GM13976 (cell line): ENCODE measurements at regions not wholly inside any gene's neighbourhood (a gene's known extent, or its start where the extent isn't known, plus 50 kb on each side); places are given as distances from the start of the nearest gene placed in this dataset.
A peak's percentile ranks its signal among the peaks of the same experiment; 100 is the strongest.

Source experiments
- DNase-seq: peaks from one replicate; pipeline ENCODE4 v3.0.0; 2012; ENCODE audit warnings: low spot score
- CTCF ChIP-seq: IDR thresholded peaks from 2 replicates; pipeline ENCODE4 v1.5.1; 2012; ENCODE audit warnings: borderline replicate concordance, mild to moderate bottlenecking; ENCODE audit not compliant: insufficient read depth; ENCODE audit errors: extremely low read depth, missing control alignments, control extremely low read depth
- in situ Hi-C: fragments of 300-500 bp; cut with MboI; formaldehyde crosslinking; loops from one replicate; pipeline ENCODE4 v1.12.0; 2022; ENCODE audit warnings: low sequenced_read_pairs, mixed read lengths, inconsistent platforms; ENCODE audit not compliant: unreplicated experiment

- TF ChIP-seq CTCF, result no peak
- in situ Hi-C loops, result loop anchor here (10.0 kb wide), 1 partner anchor 161 kb away; no protein-coding TSS in a partner anchor
- peak; percentile 73 for DNase-seq
Measured at GRCh38 chrX:40175511-40176350, 78.0 kb upstream of the BCOR start.

DNA sequence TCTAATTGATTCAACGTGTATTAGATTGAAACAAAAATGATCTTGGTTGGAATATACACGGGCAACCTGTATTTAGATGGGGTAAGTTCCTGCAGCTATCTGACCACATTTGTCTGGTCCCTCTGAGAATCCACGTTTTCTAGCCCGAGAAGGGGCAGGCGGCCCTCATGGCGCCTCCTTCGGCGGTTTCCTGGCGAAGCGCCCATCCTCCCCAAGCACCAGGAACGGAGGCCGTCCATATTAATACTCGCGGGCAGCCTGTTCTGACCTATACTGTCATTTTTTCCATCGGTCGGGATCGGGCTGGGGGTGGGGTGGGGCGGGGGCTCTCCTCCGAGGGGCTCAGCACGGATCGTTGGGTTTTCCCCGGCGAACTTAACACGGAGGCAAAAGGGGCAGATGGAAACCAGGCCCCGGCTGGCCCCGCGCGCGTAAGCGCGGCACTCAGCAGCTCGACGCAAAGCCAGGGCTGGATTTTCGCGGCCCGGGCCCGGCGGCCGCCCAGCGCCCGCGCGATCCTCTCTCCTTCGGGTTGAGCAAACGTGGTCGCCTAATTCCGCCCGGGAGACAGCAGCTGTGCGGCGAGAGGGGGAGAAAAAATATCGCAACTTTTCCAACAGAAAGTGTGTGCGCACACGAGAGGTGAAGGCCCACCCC lies 77.2 kb upstream of the BCOR start:
- TF ChIP-seq CTCF, result no peak
- in situ Hi-C loops, result loop anchor here (10.0 kb wide), 1 partner anchor 160 kb away; no protein-coding TSS in a partner anchor
- DNase-seq, result no peak

DNA sequence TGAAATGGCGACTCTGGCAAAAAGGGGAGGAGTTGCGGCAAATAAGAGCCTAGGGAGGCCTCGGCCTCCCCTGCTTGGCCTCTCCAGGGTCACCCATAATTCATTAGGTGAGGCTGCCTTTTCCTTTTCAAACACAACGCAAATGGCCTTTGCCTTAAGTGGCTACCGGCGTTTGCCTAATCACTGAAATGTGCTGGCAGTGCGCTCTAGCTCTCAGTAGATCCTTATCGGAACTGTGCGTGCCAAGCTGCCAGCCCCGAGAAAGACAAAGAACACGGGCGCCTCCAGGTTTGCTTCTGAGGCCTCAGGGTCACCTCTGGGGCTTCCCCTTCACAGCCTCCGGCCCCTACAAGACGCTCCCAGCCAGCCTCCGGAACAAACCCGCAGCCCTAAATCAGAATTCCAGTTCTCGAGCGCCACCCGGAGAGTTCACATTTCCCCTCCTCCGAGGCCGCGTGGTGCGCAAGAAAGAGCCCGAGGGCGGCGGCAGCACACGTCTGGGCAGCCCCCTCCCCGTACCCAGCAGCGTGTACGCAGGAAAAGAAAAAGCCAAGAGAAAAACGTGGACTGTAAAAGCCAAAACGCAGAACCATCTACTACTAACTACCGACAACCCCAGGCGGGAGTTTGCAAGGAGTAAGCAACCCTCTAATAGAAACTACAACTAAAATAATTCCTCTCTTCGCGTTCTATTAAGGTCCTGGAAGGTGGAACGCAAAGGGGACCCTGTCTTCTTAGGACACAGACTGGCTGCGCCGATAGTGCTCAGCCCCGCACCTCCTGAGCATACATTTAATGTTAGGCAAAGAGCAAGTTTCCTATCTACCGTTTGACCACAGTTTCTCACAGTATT lies 76.5 kb upstream of the BCOR start:
- no peak for TF ChIP-seq CTCF
- in situ Hi-C loops, result loop anchor here (10.0 kb wide), 1 partner anchor 159 kb away; no protein-coding TSS in a partner anchor
- no peak for DNase-seq

GRCh38 chrX:40173143-40174000 lies 75.6 kb upstream of the BCOR start:
- no peak for DNase-seq
- no peak for TF ChIP-seq CTCF
- in situ Hi-C loops, result loop anchor here (10.0 kb wide), 1 partner anchor 159 kb away; no protein-coding TSS in a partner anchor

GRCh38 chrX:40172401-40173142 lies 74.8 kb upstream of the BCOR start:
- no peak for DNase-seq
- no peak for TF ChIP-seq CTCF
- in situ Hi-C loops, result loop anchor here (10.0 kb wide), 1 partner anchor 158 kb away; no protein-coding TSS in a partner anchor
